Neural cell (in vitro differentiated cells): ENCODE measurements at regions not wholly inside any gene's neighbourhood (a gene's known extent, or its start where the extent isn't known, plus 50 kb on each side); places are given as distances from the start of the nearest gene placed in this dataset.

Source experiments
- CTCF ChIP-seq: fragments of 450-650 bp; IDR thresholded peaks from 2 replicates; pipeline ENCODE4 v1.5.1; 2014; ENCODE audit warnings: antibody characterized with exemption, mild to moderate bottlenecking, moderate library complexity; ENCODE audit not compliant: poor library complexity, severe bottlenecking
- EP300 ChIP-seq: fragments of 450-650 bp; conservative IDR thresholded peaks from 2 replicates; pipeline ENCODE4 v1.6.1; 2014; ENCODE audit warnings: antibody characterized with exemption, mild to moderate bottlenecking, moderate library complexity; ENCODE audit not compliant: poor library complexity, severe bottlenecking
- EZH2 ChIP-seq: fragments of 200-600, 300-800 bp; shearing (Covaris generic), sonication (generic); IDR thresholded peaks from 2 replicates; pipeline ENCODE4 v1.6.1; 2014; ENCODE audit warnings: antibody characterized with exemption, low read length, borderline replicate concordance, mild to moderate bottlenecking; ENCODE audit not compliant: insufficient read depth, poor library complexity, severe bottlenecking
- MXI1 ChIP-seq: fragments of 450-650 bp; conservative IDR thresholded peaks from 2 replicates; pipeline ENCODE4 v1.6.1; 2014; ENCODE audit warnings: antibody characterized with exemption, mild to moderate bottlenecking; ENCODE audit not compliant: poor library complexity, severe bottlenecking
- POLR2AphosphoS5 ChIP-seq: IDR thresholded peaks from 2 replicates; pipeline ENCODE4 v1.6.1; 2012
- RAD21 ChIP-seq: fragments of 450-650 bp; conservative IDR thresholded peaks from 2 replicates; pipeline ENCODE4 v1.6.1; 2014; ENCODE audit warnings: antibody characterized with exemption, mild to moderate bottlenecking, moderate library complexity
- REST ChIP-seq: IDR thresholded peaks from 2 replicates; pipeline ENCODE4 v1.6.1; 2012; ENCODE audit warnings: borderline replicate concordance
- TAF1 ChIP-seq: IDR thresholded peaks from 2 replicates; pipeline ENCODE4 v1.6.1; 2012; ENCODE audit warnings: low read depth

DNA sequence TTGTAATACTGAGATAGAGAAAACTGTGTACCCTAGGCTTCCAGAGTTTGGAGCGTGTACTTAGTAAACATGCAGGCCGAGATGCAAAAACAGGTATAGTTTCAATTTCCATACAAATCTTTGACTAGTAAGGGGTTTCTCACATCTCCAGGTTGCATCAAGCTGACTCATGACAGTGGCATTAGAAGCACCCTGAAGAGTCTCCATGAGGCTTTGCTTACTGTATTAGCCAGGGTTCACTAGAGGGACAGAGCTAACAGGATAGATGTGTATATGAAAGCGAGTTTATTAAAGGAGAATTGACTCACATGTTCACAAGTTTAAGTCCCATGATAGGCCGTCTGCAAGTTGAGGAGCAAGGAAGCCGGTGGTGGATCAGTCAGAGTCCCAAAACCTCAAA is 275.3 kb upstream of the CDH6 start:
- TF ChIP-seq CTCF (no peak), REST (no peak), EZH2 (no peak), TAF1 (no peak), MXI1 (no peak), POLR2AphosphoS5 (no peak), EP300 (no peak), RAD21 (no peak)
